Spleen (tissue), 11 donors: ENCODE measurements at regions not wholly inside any gene's neighbourhood (a gene's known extent, or its start where the extent isn't known, plus 50 kb on each side); places are given as distances from the start of the nearest gene placed in this dataset.

Source experiments
- DNase-seq: peaks from one replicate; pipeline ENCODE4 v3.0.0-alpha.2; 2020
- H3K27ac ChIP-seq, 8 donors: fragments of 200-600 bp; sonication (generic) in 7 of 8; 1 replicate in 4 of 8; 2 replicates in 4 of 8; pipeline versions ENCODE4 v1.5.0 to v1.8.0; 2016 to 2021; ENCODE audit warnings: inconsistent platforms in 4 of 8, mild to moderate bottlenecking in 4 of 8, moderate library complexity in 1 of 8
- H3K27me3 ChIP-seq, 7 donors: fragments of 200-600 bp; sonication (generic) in 6 of 7; replicated peaks in 1 of 7; 1 replicate in 4 of 7; 2 replicates in 3 of 7; pipeline versions ENCODE4 v1.5.0 to v1.8.0; 2016 to 2021; ENCODE audit warnings: inconsistent platforms in 3 of 7, mild to moderate bottlenecking in 1 of 7
- H3K36me3 ChIP-seq, 6 donors: fragments of 200-600 bp; sonication (generic) in 5 of 6; 1 replicate in 4 of 6; 2 replicates in 2 of 6; pipeline versions ENCODE4 v1.5.0 to v1.8.0; 2016 to 2021; ENCODE audit warnings: inconsistent platforms in 2 of 6
- H3K4me1 ChIP-seq, 6 donors: fragments of 200-600 bp; sonication (generic) in 5 of 6; 1 replicate in 3 of 6; 2 replicates in 3 of 6; pipeline versions ENCODE4 v1.5.0 to v1.8.0; 2016 to 2021; ENCODE audit warnings: inconsistent platforms in 3 of 6
- H3K4me3 ChIP-seq, 8 donors: fragments of 200-600 bp; sonication (generic) in 7 of 8; 1 replicate in 4 of 8; 2 replicates in 4 of 8; pipeline versions ENCODE4 v1.5.0 to v1.8.0; 2016 to 2021; ENCODE audit warnings: inconsistent platforms in 4 of 8, mild to moderate bottlenecking in 4 of 8, moderate library complexity in 2 of 8
- H3K9me3 ChIP-seq, 8 donors: fragments of 200-600 bp; sonication (generic) in 7 of 8; 1 replicate in 4 of 8; 2 replicates in 4 of 8; pipeline versions ENCODE4 v1.5.0 to v1.8.0; 2016 to 2021; ENCODE audit warnings: inconsistent platforms in 4 of 8
- CTCF ChIP-seq, 11 experiments: fragments of 200-600 bp in 7 of 11; fragments of 450-650 bp in 4 of 11; sonication (generic) in 4 of 11; IDR thresholded peaks in 8 of 11; conservative IDR thresholded peaks in 3 of 11; 1 replicate in 7 of 11; 2 replicates in 4 of 11; pipeline versions ENCODE4 v1.4.0 to v1.8.0; 2016 to 2021; ENCODE audit warnings: antibody characterized with exemption in 11 of 11, inconsistent platforms in 4 of 11, mild to moderate bottlenecking in 1 of 11
- POLR2A ChIP-seq, 3 donors: fragments of 450-650 bp; IDR thresholded peaks; one replicate each; pipeline ENCODE4 v1.5.1; 2017; ENCODE audit warnings: antibody characterized with exemption in 3 of 3, mild to moderate bottlenecking in 1 of 3
- POLR2AphosphoS5 ChIP-seq, 3 donors: sonication (generic); formaldehyde crosslinking; IDR thresholded peaks; one replicate each; pipeline ENCODE4 v1.5.1; 2017; ENCODE audit warnings: antibody characterized with exemption in 3 of 3
- WGBS, 5 donors: extraction: QIAGEN DNeasy Blood & Tissue Kit in 3 of 5; methylation state at CpG; one replicate each; pipeline versions ENCODE4 v1.1.5 to v1.1.7; 2013 to 2018; 5-methylcytosine and 5-hydroxymethylcytosine counted together
- intact Hi-C: fragments of 100-400 bp; cut with DNase I; formaldehyde crosslinking; loops from one replicate; pipeline ENCODE4 v1.15.0; 2023; ENCODE audit warnings: low total_unique reads
- donor health status: healthy with polysubstance abuse.
- donor health status: DM: no; HTN: no; CAD: no; lungs with moderate emphysema.
- donor health status: DM: no; HTN: no; CAD: no.
- donor health status: Bipolar disorder and iron deficiency.
- donor health status: healthy.
- donor health status: DM: no; HTN: no; CAD: no.
- donor health status: DM: yes; HTN: yes; CAD: no.

- WGBS, 5 donors = 91 to 99% (median 92%) methylated on average over 3 of the region's 3 CpGs
- H3K9me3 ChIP-seq = no peaks in the 10 kb centered on the region
- intact Hi-C loops = no loop called here
- no peak overlapping the region for H3K4me3 ChIP-seq
- no peak for DNase-seq
- H3K27ac ChIP-seq = no peak overlapping the region
- TF ChIP-seq CTCF (IDR thresholded peaks at IDR 0.05 in 8 of 11, conservative IDR thresholded peaks at IDR 0.05 in 3 of 11) (no peak), POLR2AphosphoS5 (IDR thresholded peaks at IDR 0.05) (no peak), POLR2A (IDR thresholded peaks at IDR 0.05) (no peak)
- no peaks in the 10 kb centered on the region for H3K4me1 ChIP-seq
- H3K36me3 ChIP-seq = no peaks in the 10 kb centered on the region
- no peaks in the 10 kb centered on the region for H3K27me3 ChIP-seq
Measured at GRCh38 chr4:187470061-187470460, 525.5 kb upstream of the ZFP42 start.

- Histone ChIP-seq H3K27me3 (no peaks in the 10 kb centered on the region), H3K36me3 (no peaks in the 10 kb centered on the region), H3K9me3 (no peaks in the 10 kb centered on the region), H3K4me3 (no peak overlapping the region), H3K27ac (no peak overlapping the region), H3K4me1 (no peaks in the 10 kb centered on the region)
- intact Hi-C loops = no loop called here
- 62 to 80% (median 75%) methylated on average over 9 of the region's 9 CpGs for WGBS, 5 donors
- TF ChIP-seq CTCF (IDR thresholded peaks at IDR 0.05 in 8 of 11, conservative IDR thresholded peaks at IDR 0.05 in 3 of 11) (no peak), POLR2A (IDR thresholded peaks at IDR 0.05) (no peak), POLR2AphosphoS5 (IDR thresholded peaks at IDR 0.05) (no peak)
- DNase-seq = no peak
Measured at GRCh38 chr4:187474238-187474637, 521.3 kb upstream of the ZFP42 start.

- no peaks in the 10 kb centered on the region for H3K4me1 ChIP-seq
- no peak overlapping the region for H3K27ac ChIP-seq
- no peaks in the 10 kb centered on the region for H3K9me3 ChIP-seq
- intact Hi-C loops = no loop called here
- 72 to 94% (median 88%) methylated on average over 2 of the region's 2 CpGs for WGBS, 5 donors
- TF ChIP-seq POLR2A (IDR thresholded peaks at IDR 0.05) = no peak
- no peak for TF ChIP-seq CTCF (IDR thresholded peaks at IDR 0.05 in 8 of 11, conservative IDR thresholded peaks at IDR 0.05 in 3 of 11)
- TF ChIP-seq POLR2AphosphoS5 (IDR thresholded peaks at IDR 0.05) = no peak
- H3K4me3 ChIP-seq = no peak overlapping the region
- no peaks in the 10 kb centered on the region for H3K36me3 ChIP-seq
- no peaks in the 10 kb centered on the region for H3K27me3 ChIP-seq
- no peak for DNase-seq
Measured at GRCh38 chr4:187475901-187476300, 519.7 kb upstream of the ZFP42 start.

- no peaks in the 10 kb centered on the region for H3K4me1 ChIP-seq
- H3K27ac ChIP-seq = no peak overlapping the region
- H3K4me3 ChIP-seq = no peak overlapping the region
- intact Hi-C loops = no loop called here
- TF ChIP-seq CTCF (IDR thresholded peaks at IDR 0.05 in 8 of 11, conservative IDR thresholded peaks at IDR 0.05 in 3 of 11) = no peak
- TF ChIP-seq POLR2AphosphoS5 (IDR thresholded peaks at IDR 0.05) = no peak
- no peak for TF ChIP-seq POLR2A (IDR thresholded peaks at IDR 0.05)
- no peaks in the 10 kb centered on the region for H3K27me3 ChIP-seq
- no peak for DNase-seq
- no peaks in the 10 kb centered on the region for H3K9me3 ChIP-seq
- 50 to 75% (median 57%) methylated on average over 6 of the region's 6 CpGs for WGBS, 5 donors
- no peaks in the 10 kb centered on the region for H3K36me3 ChIP-seq
Measured at GRCh38 chr4:187477224-187477623, 518.3 kb upstream of the ZFP42 start.
